Activated T-cell treated with anti-CD3 and anti-CD28 coated beads, Interleukin-2, amount 50 U/mL, for 72 hours (primary cell): ENCODE measurements at regions not wholly inside any gene's neighbourhood (a gene's known extent, or its start where the extent isn't known, plus 50 kb on each side); places are given as distances from the start of the nearest gene placed in this dataset.

Source experiments
- ATAC-seq, 2 donors: fragments of 150-1000 bp; cut with Tn5 transposase; replicated peaks in 1 of 2; 2 replicates each; pipeline ENCODE4 v1.10.0; 2021; ENCODE audit warnings: moderate library complexity in 2 of 2, mild to moderate bottlenecking in 1 of 2
- DNase-seq, 2 donors: peaks; one replicate each; pipeline ENCODE4 v3.0.0; 2021 to 2022; ENCODE audit warnings: mixed read lengths in 1 of 2
- H3K27ac Mint-ChIP-seq: one replicate; pipeline ENCODE4 v1.8.0; 2022; ENCODE audit warnings: mild to moderate bottlenecking, moderate library complexity, mixed read lengths
- H3K27me3 Mint-ChIP-seq: one replicate; pipeline ENCODE4 v1.8.0; 2022; ENCODE audit warnings: low read depth, mixed read lengths
- H3K36me3 Mint-ChIP-seq, 2 donors: one replicate each; pipeline ENCODE4 v1.8.0; 2022; ENCODE audit warnings: mixed read lengths in 2 of 2, mild to moderate bottlenecking in 1 of 2; ENCODE audit not compliant: insufficient read depth in 2 of 2
- H3K4me1 Mint-ChIP-seq: one replicate; pipeline ENCODE4 v1.8.0; 2022; ENCODE audit warnings: low read depth, mixed read lengths
- H3K4me3 Mint-ChIP-seq, 2 donors: one replicate each; pipeline ENCODE4 v1.8.0; 2022; ENCODE audit warnings: mild to moderate bottlenecking in 2 of 2, mixed read lengths in 2 of 2, moderate library complexity in 2 of 2
- H3K9me3 Mint-ChIP-seq, 2 donors: one replicate each; pipeline ENCODE4 v1.8.0; 2022; ENCODE audit warnings: mixed read lengths in 2 of 2

GRCh38 chr5:165263536-165263935 lies 1758.1 kb downstream of the MAT2B start:
- ATAC-seq (no peak), DNase-seq (no peak)
- H3K27me3 Mint-ChIP-seq, result no peaks in the 10 kb centered on the region
- no peaks in the 10 kb centered on the region for H3K4me1 Mint-ChIP-seq
- no peak overlapping the region for H3K27ac Mint-ChIP-seq
- peaks cover 0 to 4% of the 10 kb centered on the region in 2 donors for H3K9me3 Mint-ChIP-seq
- no peak overlapping the region for H3K4me3 Mint-ChIP-seq
- no peaks in the 10 kb centered on the region for H3K36me3 Mint-ChIP-seq

DNA sequence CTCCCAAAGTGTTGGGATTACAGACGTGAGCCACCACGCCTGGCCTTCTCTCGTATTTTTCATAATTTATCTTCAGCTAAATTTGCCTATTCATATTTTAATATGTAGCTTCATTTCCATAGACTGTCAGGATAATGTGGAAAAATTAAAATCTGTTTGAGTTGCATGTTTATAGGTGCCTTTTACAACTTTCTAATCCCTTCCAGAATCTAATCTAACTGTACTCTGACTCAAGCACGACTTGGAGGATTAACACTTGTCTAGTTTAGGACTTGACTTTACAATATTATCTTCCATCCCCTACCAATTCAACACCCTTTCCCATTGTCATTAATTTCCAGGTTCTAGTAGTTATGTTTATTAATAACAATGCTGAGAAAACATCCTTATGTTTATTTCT lies 1761.5 kb downstream of the MAT2B start:
- Mint-ChIP-seq H3K27ac (no peak overlapping the region), H3K9me3 (peaks cover 0 to 4% of the 10 kb centered on the region in 2 donors), H3K27me3 (no peaks in the 10 kb centered on the region)

GRCh38 chr5:165272436-165272835 lies 1767.0 kb downstream of the MAT2B start:
- no peaks in the 10 kb centered on the region for H3K36me3 Mint-ChIP-seq
- DNase-seq, result no peak
- H3K27me3 Mint-ChIP-seq, result no peaks in the 10 kb centered on the region
- no peak overlapping the region for H3K27ac Mint-ChIP-seq
- peaks cover 2 to 3% of the 10 kb centered on the region in 2 donors for H3K9me3 Mint-ChIP-seq
- ATAC-seq, result no peak
- no peaks in the 10 kb centered on the region for H3K4me1 Mint-ChIP-seq
- H3K4me3 Mint-ChIP-seq, result no peak overlapping the region

More for the DNA sequence above, 1761.5 kb downstream of the MAT2B start:
- H3K4me3 Mint-ChIP-seq, result no peak overlapping the region
- H3K4me1 Mint-ChIP-seq, result no peaks in the 10 kb centered on the region
- no peak for DNase-seq
- no peak for ATAC-seq
- H3K36me3 Mint-ChIP-seq, result no peaks in the 10 kb centered on the region

GRCh38 chr5:165277661-165278060 lies 1772.2 kb downstream of the MAT2B start:
- Mint-ChIP-seq H3K27me3 (no peaks in the 10 kb centered on the region), H3K9me3 (peaks cover 1 to 5% of the 10 kb centered on the region in 2 donors), H3K36me3 (no peaks in the 10 kb centered on the region), H3K4me1 (no peaks in the 10 kb centered on the region), H3K4me3 (no peak overlapping the region), H3K27ac (no peak overlapping the region)
- no peak for ATAC-seq
- DNase-seq, result no peak

DNA sequence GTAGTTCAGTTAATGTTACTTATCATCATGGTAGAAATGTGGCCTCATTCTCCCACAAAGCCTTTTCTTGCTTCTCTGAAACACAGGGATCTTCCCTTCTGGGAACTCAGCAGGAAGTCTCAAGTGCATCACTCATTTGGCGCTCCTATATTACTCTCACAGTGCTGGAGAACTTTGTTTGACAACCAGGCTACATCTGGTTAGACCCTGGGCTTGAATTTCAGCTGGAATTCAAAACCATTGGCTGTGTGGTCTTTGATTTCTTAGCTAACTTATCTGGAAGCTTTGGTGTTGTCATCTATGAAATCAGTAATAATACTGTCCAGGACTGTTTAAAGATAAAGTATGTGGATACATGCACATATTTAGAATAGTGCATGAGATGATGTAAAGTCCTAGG lies 1777.1 kb downstream of the MAT2B start:
- no peak overlapping the region for H3K4me3 Mint-ChIP-seq

DNA sequence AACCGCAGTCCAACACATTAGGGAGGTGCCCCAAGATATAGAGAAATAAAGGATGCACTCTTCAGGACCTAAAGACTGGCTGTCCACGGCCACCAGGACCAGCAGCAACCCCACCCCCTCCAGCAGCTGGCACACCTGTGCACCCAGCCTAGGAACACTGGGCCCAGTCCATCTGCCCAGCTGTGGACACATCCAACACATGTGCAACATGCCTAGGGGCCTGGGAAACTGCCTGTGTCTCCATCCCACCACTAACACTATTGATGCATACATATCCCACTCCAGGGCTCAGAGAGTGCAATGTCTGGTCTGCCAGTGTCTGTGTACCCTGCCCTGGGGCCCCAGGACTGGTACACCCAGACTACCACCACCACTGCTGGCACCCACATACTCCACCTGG lies 1781.3 kb downstream of the MAT2B start:
- Mint-ChIP-seq H3K27ac (no peak overlapping the region), H3K4me1 (no peaks in the 10 kb centered on the region), H3K4me3 (no peak overlapping the region), H3K27me3 (no peaks in the 10 kb centered on the region), H3K9me3 (peaks cover 3 to 7% of the 10 kb centered on the region in 2 donors), H3K36me3 (no peaks in the 10 kb centered on the region)
- ATAC-seq (no peak), DNase-seq (no peak)

More for the DNA sequence above, 1777.1 kb downstream of the MAT2B start:
- ATAC-seq (no peak), DNase-seq (no peak)
- H3K36me3 Mint-ChIP-seq, result no peaks in the 10 kb centered on the region
- H3K27me3 Mint-ChIP-seq, result no peaks in the 10 kb centered on the region
- H3K9me3 Mint-ChIP-seq, result peaks cover 3 to 5% of the 10 kb centered on the region in 2 donors
- H3K27ac Mint-ChIP-seq, result no peak overlapping the region
- H3K4me1 Mint-ChIP-seq, result no peaks in the 10 kb centered on the region

DNA sequence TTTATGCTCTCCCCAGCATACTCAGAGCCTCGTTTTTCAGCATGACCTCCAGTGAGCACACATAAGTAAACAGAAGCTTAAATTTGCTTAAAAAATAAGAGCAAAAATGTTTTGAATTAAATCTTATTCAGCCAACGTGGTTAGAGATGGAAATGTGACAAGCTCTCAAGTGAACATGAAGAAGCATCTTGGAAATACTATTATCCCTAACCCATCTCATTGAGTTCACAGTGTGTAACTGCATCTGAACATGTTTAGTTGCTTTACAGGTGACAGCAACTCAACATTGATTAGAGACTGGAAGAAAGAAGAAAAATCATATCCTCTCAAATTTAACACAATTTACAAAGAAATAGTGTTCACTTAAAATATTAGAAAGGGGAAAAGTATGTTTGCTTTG lies 1785.1 kb downstream of the MAT2B start:
- Mint-ChIP-seq H3K36me3 (no peaks in the 10 kb centered on the region), H3K27me3 (no peaks in the 10 kb centered on the region), H3K4me1 (no peaks in the 10 kb centered on the region), H3K9me3 (peaks cover 3 to 4% of the 10 kb centered on the region in 2 donors), H3K4me3 (no peak overlapping the region), H3K27ac (no peak overlapping the region)
- DNase-seq, result no peak
- ATAC-seq, result no peak

DNA sequence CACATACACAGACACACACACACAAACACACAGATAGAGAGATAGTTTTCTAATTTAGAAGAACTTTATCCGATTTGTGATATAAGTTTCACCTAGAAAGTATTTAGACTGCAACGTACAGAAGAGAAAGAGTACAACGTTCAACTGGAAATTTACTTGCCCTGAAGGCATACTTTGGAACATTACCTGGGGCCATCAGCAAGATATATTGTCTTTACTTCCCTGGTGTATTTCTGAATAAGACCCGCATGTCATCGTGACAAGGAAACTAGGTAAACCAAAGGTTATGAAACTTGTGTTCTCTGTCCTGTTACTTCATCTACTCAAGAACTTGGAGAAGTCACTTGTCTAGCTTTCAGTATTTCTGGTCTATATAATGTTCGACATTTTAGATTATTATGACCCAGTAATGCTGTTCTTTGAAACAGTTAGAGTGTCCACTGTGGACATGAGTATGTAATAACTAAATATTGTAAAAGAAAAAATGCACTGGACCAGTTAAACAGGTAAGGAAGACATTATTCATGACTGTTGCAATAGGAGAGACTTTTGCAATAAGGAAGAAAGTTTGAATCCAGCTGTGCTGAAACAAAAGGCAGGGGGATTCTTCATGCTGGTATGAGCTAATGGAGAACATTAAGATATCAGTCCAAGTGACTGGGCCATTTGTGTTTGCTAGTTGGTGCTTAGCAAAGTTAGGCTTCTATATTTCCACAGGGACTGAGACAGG lies 1791.1 kb downstream of the MAT2B start:
- no peak overlapping the region for H3K4me3 Mint-ChIP-seq
- H3K27ac Mint-ChIP-seq, result no peak overlapping the region
- H3K4me1 Mint-ChIP-seq, result no peaks in the 10 kb centered on the region
- H3K36me3 Mint-ChIP-seq, result no peaks in the 10 kb centered on the region
- ATAC-seq, result no peak
- H3K27me3 Mint-ChIP-seq, result no peaks in the 10 kb centered on the region
- H3K9me3 Mint-ChIP-seq, result no peaks in the 10 kb centered on the region
- no peak for DNase-seq

GRCh38 chr5:165304193-165304827 lies 1798.9 kb downstream of the MAT2B start:
- H3K9me3 Mint-ChIP-seq, result peaks cover 2 to 3% of the 10 kb centered on the region in 2 donors
- H3K27me3 Mint-ChIP-seq, result no peaks in the 10 kb centered on the region
- H3K4me3 Mint-ChIP-seq, result no peak overlapping the region
- no peak for DNase-seq
- H3K36me3 Mint-ChIP-seq, result no peaks in the 10 kb centered on the region
- ATAC-seq, result no peak
- no peaks in the 10 kb centered on the region for H3K4me1 Mint-ChIP-seq
- H3K27ac Mint-ChIP-seq, result no peak overlapping the region

DNA sequence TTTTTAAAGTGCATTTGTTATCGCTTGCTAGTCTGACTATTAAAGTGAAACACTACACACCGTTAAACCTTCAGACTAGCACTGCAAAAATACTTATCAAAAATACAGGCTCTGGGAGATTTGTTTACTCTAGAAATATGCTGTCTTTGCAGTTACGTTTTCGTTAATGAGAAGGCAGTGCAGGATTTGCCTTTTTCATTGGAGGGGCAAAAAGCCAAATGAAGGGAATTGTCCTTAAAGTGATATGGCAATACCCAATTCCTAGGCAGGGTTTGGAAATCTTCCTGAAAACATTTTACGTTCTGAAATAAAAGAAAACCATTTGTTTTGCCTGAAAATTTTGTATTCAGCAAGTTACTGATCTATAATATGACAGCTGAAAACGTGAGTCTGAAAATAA lies 1800.2 kb downstream of the MAT2B start:
- no peak overlapping the region for H3K4me3 Mint-ChIP-seq
- H3K27ac Mint-ChIP-seq, result no peak overlapping the region
- no peaks in the 10 kb centered on the region for H3K4me1 Mint-ChIP-seq
- ATAC-seq, result no peak
- H3K36me3 Mint-ChIP-seq, result no peaks in the 10 kb centered on the region
- no peak for DNase-seq
- peaks cover 3 to 7% of the 10 kb centered on the region in 2 donors for H3K9me3 Mint-ChIP-seq
- H3K27me3 Mint-ChIP-seq, result no peaks in the 10 kb centered on the region

- Mint-ChIP-seq H3K27me3 (no peaks in the 10 kb centered on the region), H3K4me3 (no peak overlapping the region), H3K9me3 (peaks cover 3 to 7% of the 10 kb centered on the region in 2 donors), H3K27ac (no peak overlapping the region), H3K4me1 (no peaks in the 10 kb centered on the region), H3K36me3 (no peaks in the 10 kb centered on the region)
- ATAC-seq (no peak), DNase-seq (no peak)
These were observed 1804.0 kb downstream of the MAT2B start for GRCh38 chr5:165309446-165309845.

DNA sequence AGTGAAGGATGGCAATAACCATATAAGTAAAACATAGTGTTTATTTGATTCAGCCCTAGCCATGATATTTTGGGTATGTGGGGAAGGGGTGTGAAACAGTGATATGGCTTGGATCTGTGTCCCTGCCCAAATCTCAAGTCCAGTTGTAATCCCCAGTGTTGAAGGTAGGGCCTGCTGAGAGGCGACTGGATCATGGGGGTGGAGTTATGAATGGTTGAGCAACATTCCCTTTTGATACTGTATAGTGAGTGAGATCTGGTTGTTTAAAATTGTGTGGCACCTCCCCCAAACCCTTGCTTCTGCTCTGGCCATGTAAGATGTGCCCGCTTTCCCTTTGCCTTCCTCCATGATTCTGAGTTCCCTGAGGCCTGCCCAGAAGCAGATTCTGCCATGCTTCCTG lies 1804.6 kb downstream of the MAT2B start:
- no peaks in the 10 kb centered on the region for H3K36me3 Mint-ChIP-seq
- ATAC-seq (no peak), DNase-seq (no peak)
- H3K4me1 Mint-ChIP-seq, result no peaks in the 10 kb centered on the region
- H3K27ac Mint-ChIP-seq, result no peak overlapping the region
- H3K27me3 Mint-ChIP-seq, result no peaks in the 10 kb centered on the region
- H3K4me3 Mint-ChIP-seq, result no peak overlapping the region
- H3K9me3 Mint-ChIP-seq, result peaks cover 5 to 8% of the 10 kb centered on the region in 2 donors

- no peaks in the 10 kb centered on the region for H3K4me1 Mint-ChIP-seq
- peaks cover 3 to 4% of the 10 kb centered on the region in 2 donors for H3K9me3 Mint-ChIP-seq
- DNase-seq, result no peak
- no peak overlapping the region for H3K4me3 Mint-ChIP-seq
- H3K36me3 Mint-ChIP-seq, result peaks cover 0 to 1% of the 10 kb centered on the region in 2 donors
- H3K27ac Mint-ChIP-seq, result no peak overlapping the region
- H3K27me3 Mint-ChIP-seq, result no peaks in the 10 kb centered on the region
- no peak for ATAC-seq
These were observed 1816.5 kb downstream of the MAT2B start for GRCh38 chr5:165321912-165322311.

GRCh38 chr5:165325221-165325620 lies 1819.8 kb downstream of the MAT2B start:
- DNase-seq, result no peak
- H3K9me3 Mint-ChIP-seq, result peaks cover 0 to 3% of the 10 kb centered on the region in 2 donors
- ATAC-seq, result no peak
- H3K27me3 Mint-ChIP-seq, result no peaks in the 10 kb centered on the region
- no peak overlapping the region for H3K27ac Mint-ChIP-seq
- H3K36me3 Mint-ChIP-seq, result no peaks in the 10 kb centered on the region
- H3K4me3 Mint-ChIP-seq, result no peak overlapping the region
- H3K4me1 Mint-ChIP-seq, result no peaks in the 10 kb centered on the region
